K562 (cell line): ENCODE measurements at regions not wholly inside any gene's neighbourhood (a gene's known extent, or its start where the extent isn't known, plus 50 kb on each side); places are given as distances from the start of the nearest gene placed in this dataset.

Experiments used
- ATAC-seq: fragments of 200-7000 bp; cut with Tn5 transposase; 3 replicates; pipeline ENCODE4 v1.9.1; 2020; ENCODE audit warnings: moderate library complexity
- BruUV-seq: library from RNA; stranded (reverse); fragments of 400-500 nt; replicated peaks from 2 replicates; lab custom pipeline; 2021; lab: Mats Ljungman, UMichigan
- CTCF ChIA-PET: fragments of 300-600 bp; formaldehyde crosslinking; extraction: SDS; loops from one replicate; lab custom pipeline; 2021; ENCODE audit warnings: low intra/inter-chr PET ratio; lab: Yijun Ruan, JAX
- POLR2A ChIA-PET: fragments of 300-600, 350-650 bp; sonication (Branson Sonifier 250); formaldehyde crosslinking; extraction: SDS; loops from one replicate; lab custom pipeline; 2021; ENCODE audit warnings: antibody characterized with exemption, inconsistent platforms; lab: Yijun Ruan, JAX
- DNase-seq, 4 experiments: peaks; one replicate each; pipeline versions ENCODE4 v3.0.0 to v3.0.0-alpha.2; 2011 to 2018; ENCODE audit warnings: low spot score in 3 of 4, mixed read lengths in 3 of 4; ENCODE audit errors: extremely low read depth in 1 of 4
- FAIRE-seq: peaks from 2 replicates; lab custom pipeline; 2011; peaks lifted over from hg19 to GRCh38; lab: Jason Lieb, UNC
- H2AFZ ChIP-seq: 2 replicates; pipeline ENCODE4 v1.6.0; 2011; ENCODE audit warnings: low read depth, low read length, control low read depth, inconsistent platforms
- H3K27ac ChIP-seq: fragments of 200-600 bp; 3 replicates; pipeline ENCODE4 v1.8.0; 2011; ENCODE audit warnings: low read depth, mild to moderate bottlenecking, control low read depth, inconsistent platforms, low read length, moderate library complexity, mixed read lengths; ENCODE audit errors: extremely low read depth
- H3K27me3 ChIP-seq, 2 experiments: fragments of 300-600 bp in 1 of 2; 2 replicates in 1 of 2; 3 replicates in 1 of 2; pipeline versions ENCODE4 v1.6.0 to v1.8.0; 2011; ENCODE audit warnings: inconsistent platforms in 2 of 2, low read length in 2 of 2, mild to moderate bottlenecking in 1 of 2, mixed read lengths in 1 of 2, moderate library complexity in 1 of 2; ENCODE audit not compliant: control insufficient read depth in 2 of 2, insufficient read depth in 2 of 2
- H3K36me3 ChIP-seq: fragments of 300-600 bp; 3 replicates; pipeline ENCODE4 v1.8.0; 2011; ENCODE audit warnings: mild to moderate bottlenecking, low read length, inconsistent platforms; ENCODE audit not compliant: control insufficient read depth, insufficient read depth
- H3K4me1 ChIP-seq, 2 experiments: fragments of 200-600 bp in 1 of 2; replicated peaks in 1 of 2; 2 replicates in 1 of 2; 3 replicates in 1 of 2; pipeline versions ENCODE4 v1.5.1 to v1.8.0; 2011; ENCODE audit warnings: inconsistent platforms in 2 of 2, low read length in 2 of 2, mild to moderate bottlenecking in 1 of 2, mixed read lengths in 1 of 2, moderate library complexity in 1 of 2; ENCODE audit not compliant: control insufficient read depth in 2 of 2, insufficient read depth in 2 of 2
- H3K4me2 ChIP-seq: 2 replicates; pipeline ENCODE4 v1.6.1; 2011; ENCODE audit warnings: low read length, control low read depth, inconsistent platforms, mixed read lengths; ENCODE audit not compliant: insufficient read depth
- H3K4me3 ChIP-seq: fragments of 200-600 bp; sonication (generic), shearing (Covaris generic); 2 replicates; pipeline ENCODE4 v1.5.1; 2016; ENCODE audit warnings: control low read depth, inconsistent platforms
- H3K79me2 ChIP-seq: fragments of 200-600 bp; 3 replicates; pipeline ENCODE4 v1.8.0; 2011; ENCODE audit warnings: low read length, inconsistent platforms; ENCODE audit not compliant: control insufficient read depth, insufficient read depth
- H3K9ac ChIP-seq, 2 experiments: 2 replicates each; pipeline versions ENCODE4 v1.6.0 to v1.6.1; 2011; ENCODE audit warnings: low read depth in 2 of 2, low read length in 2 of 2, control low read depth in 1 of 2, inconsistent platforms in 1 of 2, mild to moderate bottlenecking in 1 of 2, mixed read lengths in 1 of 2; ENCODE audit not compliant: insufficient read depth in 1 of 2
- H3K9me1 ChIP-seq: one replicate; pipeline ENCODE4 v1.6.0; 2011; ENCODE audit warnings: inconsistent platforms, mild to moderate bottlenecking, low read length, moderate library complexity; ENCODE audit not compliant: control insufficient read depth, insufficient read depth
- H3K9me3 ChIP-seq: replicated peaks from 2 replicates; pipeline ENCODE4 v1.5.1; 2011; ENCODE audit warnings: low read depth, low read length, inconsistent platforms; ENCODE audit not compliant: control insufficient read depth, insufficient read depth
- H4K20me1 ChIP-seq: replicated peaks from 2 replicates; pipeline ENCODE4 v1.6.1; 2011; ENCODE audit warnings: low read length, inconsistent platforms, mixed read lengths; ENCODE audit not compliant: control insufficient read depth, insufficient read depth
- BRD4 ChIP-seq: fragments of 200-600 bp; sonication (generic); IDR thresholded peaks from 2 replicates; pipeline ENCODE4 v1.6.1; 2017; ENCODE audit warnings: inconsistent platforms
- ELF1 ChIP-seq: fragments of 200-800 bp; sonication (Bioruptor generic); IDR thresholded peaks from 2 replicates; pipeline ENCODE4 v1.6.1; 2016; ENCODE audit warnings: missing genetic modification characterization, missing compliant biosample characterization
- IRF2 ChIP-seq: sonication (generic); formaldehyde crosslinking; IDR thresholded peaks from 2 replicates; pipeline ENCODE4 v1.8.1; 2022; ENCODE audit warnings: mild to moderate bottlenecking, missing genetic modification reagents
- NR4A1 ChIP-seq, 2 experiments: fragments of 250-450 bp in 1 of 2; fragments of 450-650 bp in 1 of 2; sonication (Bioruptor Pico) in 1 of 2; IDR thresholded peaks; 2 replicates each; pipeline versions ENCODE4 v1.4.0 to v1.6.1; 2016 to 2020; ENCODE audit warnings: mild to moderate bottlenecking in 2 of 2, missing compliant biosample characterization in 1 of 2, missing genetic modification characterization in 1 of 2, moderate library complexity in 1 of 2
- SP2 ChIP-seq: IDR thresholded peaks from 2 replicates; pipeline ENCODE4 v1.6.1; 2011; ENCODE audit warnings: mild to moderate bottlenecking, low read depth, low read length, moderate library complexity; ENCODE audit not compliant: poor library complexity, severe bottlenecking; ENCODE audit errors: extremely low read depth
- ZSCAN32 ChIP-seq: fragments of 450-650 bp; formaldehyde crosslinking; IDR thresholded peaks from 2 replicates; pipeline ENCODE4 v1.4.0; 2020; ENCODE audit warnings: mild to moderate bottlenecking, moderate library complexity
- in situ Hi-C: fragments of 300-500 bp; cut with MboI; formaldehyde crosslinking; loops from 4 replicates; pipeline ENCODE4 v1.15.0; 2018; ENCODE audit warnings: inconsistent platforms, mixed read lengths
- intact Hi-C: fragments of 100-400 bp; cut with micrococcal nuclease; formaldehyde crosslinking; loops from 2 replicates; pipeline ENCODE4 v1.14.2; 2022
- TF ChIP-seq, protein P1 (sequence below): sonication (generic); formaldehyde crosslinking; IDR thresholded peaks from 2 replicates; pipeline ENCODE4 v1.8.0; 2022; ENCODE audit warnings: missing genetic modification reagents, mild to moderate bottlenecking, borderline replicate concordance
- TF ChIP-seq, protein P2 (sequence below), 3 experiments: fragments of 200-800 bp in 1 of 3; fragments of 250-450 bp in 1 of 3; fragments of 450-650 bp in 1 of 3; sonication (Bioruptor Pico) in 1 of 3; sonication (Bioruptor generic) in 1 of 3; formaldehyde crosslinking in 1 of 3; IDR thresholded peaks; 2 replicates each; pipeline versions ENCODE4 v1.6.1 to v1.8.0; 2016 to 2022; ENCODE audit warnings: mild to moderate bottlenecking in 2 of 3, missing genetic modification characterization in 2 of 3, missing compliant biosample characterization in 1 of 3, moderate library complexity in 1 of 3

DNA sequence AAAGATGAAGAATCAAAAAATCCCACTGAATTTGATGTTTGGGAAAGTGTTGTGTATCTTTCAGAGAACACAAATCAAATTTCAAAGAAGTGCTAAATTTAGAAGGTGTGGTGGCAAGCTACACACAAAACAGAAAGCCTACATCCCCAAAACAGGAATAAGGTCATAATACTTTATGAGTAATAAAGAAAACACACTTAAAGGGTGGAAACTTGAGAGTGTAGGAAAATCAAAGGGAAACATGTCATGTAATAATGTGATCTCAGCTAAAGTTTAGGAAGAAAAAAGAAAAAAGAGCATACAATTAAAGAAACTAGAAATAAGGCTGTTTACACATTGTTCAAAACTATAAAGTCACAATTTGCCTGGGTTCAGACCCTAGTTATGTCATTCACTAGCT, 668.7 kb downstream of the PCDH17 start:
- no peak for FAIRE-seq
- Histone ChIP-seq H2AFZ (no peak overlapping the region), H3K4me2 (no peak overlapping the region)

More for the DNA sequence above, 668.7 kb downstream of the PCDH17 start:
- TF ChIP-seq NR4A1 (CRISPR knock-in tag; IDR thresholded peaks at IDR 0.05) (no peak), NR4A1 (tag; IDR thresholded peaks at IDR 0.05) (no peak), SP2 (no peak), ZSCAN32 (CRISPR knock-in tag) (no peak), IRF2 (CRISPR knock-in tag) (no peak), BRD4 (no peak), ELF1 (tag) (no peak)
- TF ChIP-seq, protein P1, sequence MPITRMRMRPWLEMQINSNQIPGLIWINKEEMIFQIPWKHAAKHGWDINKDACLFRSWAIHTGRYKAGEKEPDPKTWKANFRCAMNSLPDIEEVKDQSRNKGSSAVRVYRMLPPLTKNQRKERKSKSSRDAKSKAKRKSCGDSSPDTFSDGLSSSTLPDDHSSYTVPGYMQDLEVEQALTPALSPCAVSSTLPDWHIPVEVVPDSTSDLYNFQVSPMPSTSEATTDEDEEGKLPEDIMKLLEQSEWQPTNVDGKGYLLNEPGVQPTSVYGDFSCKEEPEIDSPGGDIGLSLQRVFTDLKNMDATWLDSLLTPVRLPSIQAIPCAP = no peak
- TF ChIP-seq, protein P2, sequence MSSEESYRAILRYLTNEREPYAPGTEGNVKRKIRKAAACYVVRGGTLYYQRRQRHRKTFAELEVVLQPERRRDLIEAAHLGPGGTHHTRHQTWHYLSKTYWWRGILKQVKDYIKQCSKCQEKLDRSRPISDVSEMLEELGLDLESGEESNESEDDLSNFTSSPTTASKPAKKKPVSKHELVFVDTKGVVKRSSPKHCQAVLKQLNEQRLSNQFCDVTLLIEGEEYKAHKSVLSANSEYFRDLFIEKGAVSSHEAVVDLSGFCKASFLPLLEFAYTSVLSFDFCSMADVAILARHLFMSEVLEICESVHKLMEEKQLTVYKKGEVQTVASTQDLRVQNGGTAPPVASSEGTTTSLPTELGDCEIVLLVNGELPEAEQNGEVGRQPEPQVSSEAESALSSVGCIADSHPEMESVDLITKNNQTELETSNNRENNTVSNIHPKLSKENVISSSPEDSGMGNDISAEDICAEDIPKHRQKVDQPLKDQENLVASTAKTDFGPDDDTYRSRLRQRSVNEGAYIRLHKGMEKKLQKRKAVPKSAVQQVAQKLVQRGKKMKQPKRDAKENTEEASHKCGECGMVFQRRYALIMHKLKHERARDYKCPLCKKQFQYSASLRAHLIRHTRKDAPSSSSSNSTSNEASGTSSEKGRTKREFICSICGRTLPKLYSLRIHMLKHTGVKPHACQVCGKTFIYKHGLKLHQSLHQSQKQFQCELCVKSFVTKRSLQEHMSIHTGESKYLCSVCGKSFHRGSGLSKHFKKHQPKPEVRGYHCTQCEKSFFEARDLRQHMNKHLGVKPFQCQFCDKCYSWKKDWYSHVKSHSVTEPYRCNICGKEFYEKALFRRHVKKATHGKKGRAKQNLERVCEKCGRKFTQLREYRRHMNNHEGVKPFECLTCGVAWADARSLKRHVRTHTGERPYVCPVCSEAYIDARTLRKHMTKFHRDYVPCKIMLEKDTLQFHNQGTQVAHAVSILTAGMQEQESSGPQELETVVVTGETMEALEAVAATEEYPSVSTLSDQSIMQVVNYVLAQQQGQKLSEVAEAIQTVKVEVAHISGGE (CRISPR knock-in tag; IDR thresholded peaks at IDR 0.05) = no peak
- no peak for DNase-seq
- in situ Hi-C loops = no loop called here
- Histone ChIP-seq H3K27me3 (no peaks in the 10 kb centered on the region), H3K36me3 (no peaks in the 10 kb centered on the region), H3K79me2 (no peaks in the 10 kb centered on the region), H3K4me1 (no peaks in the 10 kb centered on the region), H3K4me3 (no peak overlapping the region), H4K20me1 (no peaks in the 10 kb centered on the region), H3K27ac (no peak overlapping the region), H3K9me3 (no peaks in the 10 kb centered on the region), H3K9ac (no peak overlapping the region), H3K9me1 (no peaks in the 10 kb centered on the region)
- ChIA-PET CTCF (no interaction called here), POLR2A (no interaction called here)
- BruUV-seq = no TSS peak
- no peak for ATAC-seq
- intact Hi-C loops = no loop called here
